ENCODE measurements at regions not wholly inside any gene's neighbourhood (a gene's known extent, or its start where the extent isn't known, plus 50 kb on each side); places are given as distances from the start of the nearest gene placed in this dataset.
A peak's percentile ranks its signal among the peaks of the same experiment; 100 is the strongest.
"Not testable (repeated sequence)": the region's sequence is repeated elsewhere in the genome, so short reads cannot be mapped to it uniquely, and the experiment has no call there.

DNA sequence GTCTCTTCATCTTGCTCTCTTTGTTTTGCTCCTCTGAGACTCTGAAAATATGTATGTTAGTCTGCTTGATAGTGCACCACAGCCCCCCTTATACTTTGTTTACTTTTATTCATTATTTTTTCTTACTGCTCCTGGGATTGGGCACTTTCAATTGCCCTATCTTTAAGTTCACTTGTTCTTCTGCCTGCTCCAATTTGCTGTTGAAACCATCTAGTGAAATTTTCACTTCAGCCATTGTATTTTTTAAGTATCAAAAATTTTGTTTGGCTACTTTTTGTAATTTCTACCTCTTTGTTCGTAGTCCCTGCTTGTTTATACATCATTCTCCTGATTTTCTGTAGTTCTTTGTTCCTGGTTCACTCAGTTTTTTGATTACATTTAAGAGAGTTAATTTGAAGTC is 223.3 kb downstream of the SLC38A4 start:
- H3K4me1 Mint-ChIP-seq, result peaks cover 5% of the 10 kb centered on the region
- no peak for DNase-seq
- peaks cover 54% of the 10 kb centered on the region for H3K36me3 Mint-ChIP-seq (ENCODE audit: low read depth)
- no peak overlapping the region for H3K4me3 Mint-ChIP-seq
- no peaks in the 10 kb centered on the region for H3K27me3 Mint-ChIP-seq
- no peak overlapping the region for H3K27ac Mint-ChIP-seq
- intact Hi-C loops (cut with micrococcal nuclease), result no loop called here
- peaks cover 34% of the 10 kb centered on the region for H3K9me3 Mint-ChIP-seq

DNA sequence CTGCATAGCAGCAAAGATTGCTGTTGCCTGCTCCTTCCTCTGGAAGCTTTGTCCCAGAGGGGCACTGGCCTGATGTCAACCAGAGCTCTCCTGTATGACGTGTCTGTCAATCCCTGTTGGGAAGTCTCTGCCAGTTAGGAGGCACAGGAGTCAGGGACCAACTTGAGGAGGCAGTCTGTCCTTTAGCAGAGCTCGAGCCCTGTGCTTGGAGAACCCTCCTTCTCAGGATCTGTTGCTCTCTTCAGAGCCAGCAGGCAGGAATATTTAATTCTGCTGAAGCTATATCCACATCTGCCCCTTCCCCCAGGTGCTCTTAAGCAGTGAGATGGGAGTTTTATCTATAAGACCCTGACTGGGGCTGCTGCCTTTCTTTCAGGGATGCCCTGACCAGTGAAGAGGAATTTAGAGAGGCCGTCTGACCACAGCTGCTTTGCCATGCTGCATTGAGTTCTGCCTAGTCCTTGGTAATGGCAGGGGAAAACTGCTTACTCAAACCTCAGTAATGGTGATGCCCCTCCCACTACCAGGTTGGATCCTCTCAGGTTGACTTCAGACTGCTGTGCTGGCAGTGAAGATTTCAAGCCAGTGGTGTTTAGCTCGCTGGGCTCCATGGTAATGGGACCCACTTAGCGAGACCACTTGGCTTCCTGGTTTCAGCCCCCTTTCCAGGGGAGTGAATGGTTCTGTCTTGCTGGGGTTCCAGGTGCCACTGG is 218.6 kb upstream of the SLC38A2 start:
- H3K4me1 Mint-ChIP-seq, result peaks cover 21% of the 10 kb centered on the region
- H3K36me3 Mint-ChIP-seq (ENCODE audit: low read depth), result peaks cover 29% of the 10 kb centered on the region
- no peak overlapping the region for H3K27ac Mint-ChIP-seq
- H3K27me3 Mint-ChIP-seq, result no peaks in the 10 kb centered on the region
- peaks cover 16% of the 10 kb centered on the region for H3K9me3 Mint-ChIP-seq
- intact Hi-C loops (cut with micrococcal nuclease), result no loop called here
- no peak for DNase-seq
- no peak overlapping the region for H3K4me3 Mint-ChIP-seq

DNA sequence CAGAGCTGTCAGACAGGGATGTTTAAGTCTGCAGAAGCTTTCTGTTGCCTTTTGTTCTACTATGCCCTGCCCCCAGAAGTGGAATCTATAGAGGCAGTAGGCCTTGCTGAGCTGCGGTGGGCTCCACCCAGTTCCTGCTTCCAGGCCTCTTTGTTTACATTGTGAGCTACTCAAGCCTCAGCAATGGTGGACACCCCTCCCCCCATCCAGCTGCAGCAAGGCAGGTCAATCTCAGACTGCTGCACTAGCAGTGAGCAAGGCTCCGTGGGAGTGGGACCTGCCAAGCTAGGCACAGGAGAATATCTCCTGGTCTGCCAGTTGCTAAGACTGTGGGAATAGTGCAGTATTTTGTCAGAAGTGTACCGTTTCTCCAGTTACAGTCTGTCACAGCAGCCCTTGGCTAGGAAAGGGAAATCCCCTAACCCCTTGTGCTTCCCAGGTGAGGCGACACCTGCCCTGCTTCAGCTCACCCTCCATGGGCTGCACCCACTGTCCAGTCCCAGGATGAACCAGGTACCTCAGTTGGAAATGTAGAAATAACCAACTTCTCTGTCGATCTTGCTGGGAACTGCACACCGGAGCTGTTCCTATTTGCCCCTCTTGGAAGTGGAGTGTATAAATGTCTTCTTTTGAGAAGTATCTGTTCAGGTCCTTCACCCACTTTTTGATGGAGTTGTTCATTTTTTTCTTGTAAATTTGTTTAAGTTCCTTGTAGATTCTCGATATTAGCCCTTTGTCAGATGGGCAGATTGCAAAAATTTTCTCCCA is 213.5 kb upstream of the SLC38A2 start:
- peak overlapping the region; percentile 43 for H3K27ac Mint-ChIP-seq

DNA sequence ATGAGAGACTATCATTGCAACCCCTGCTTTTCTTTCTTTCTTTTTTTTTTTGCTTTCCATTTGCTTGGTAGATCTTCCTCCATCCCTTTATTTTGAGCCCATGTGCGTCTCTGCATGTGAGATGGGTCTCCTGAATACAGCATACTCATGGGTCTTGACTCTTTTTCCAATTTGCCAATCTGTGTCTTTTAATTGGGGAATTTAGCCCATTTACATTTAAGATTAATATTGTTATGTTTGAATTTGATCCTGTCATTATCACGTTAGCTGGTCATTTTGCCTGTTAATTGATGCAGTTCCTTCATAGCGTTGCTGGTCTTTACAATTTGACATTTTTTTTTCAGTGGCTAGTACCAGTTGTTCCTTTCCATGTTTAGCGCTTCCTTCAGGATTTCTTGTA is 211.5 kb upstream of the SLC38A2 start:
- H3K27me3 Mint-ChIP-seq; H3K27ac Mint-ChIP-seq; intact Hi-C loops (cut with micrococcal nuclease); H3K4me3 Mint-ChIP-seq: not testable (repeated sequence)
- Mint-ChIP-seq H3K36me3 (ENCODE audit: low read depth) (peaks cover 59% of the 10 kb centered on the region), H3K4me1 (peaks cover 40% of the 10 kb centered on the region), H3K9me3 (peaks cover 32% of the 10 kb centered on the region)
- DNase-seq, result peak; percentile 21

More for the DNA sequence above, 213.5 kb upstream of the SLC38A2 start:
- Mint-ChIP-seq H3K36me3 (ENCODE audit: low read depth) (peaks cover 56% of the 10 kb centered on the region), H3K9me3 (peaks cover 31% of the 10 kb centered on the region), H3K4me3 (peak overlapping the region; percentile 41), H3K4me1 (peaks cover 43% of the 10 kb centered on the region), H3K27me3 (no peaks in the 10 kb centered on the region)
- DNase-seq, result peak; percentile 89
- intact Hi-C loops (cut with micrococcal nuclease), result no loop called here

DNA sequence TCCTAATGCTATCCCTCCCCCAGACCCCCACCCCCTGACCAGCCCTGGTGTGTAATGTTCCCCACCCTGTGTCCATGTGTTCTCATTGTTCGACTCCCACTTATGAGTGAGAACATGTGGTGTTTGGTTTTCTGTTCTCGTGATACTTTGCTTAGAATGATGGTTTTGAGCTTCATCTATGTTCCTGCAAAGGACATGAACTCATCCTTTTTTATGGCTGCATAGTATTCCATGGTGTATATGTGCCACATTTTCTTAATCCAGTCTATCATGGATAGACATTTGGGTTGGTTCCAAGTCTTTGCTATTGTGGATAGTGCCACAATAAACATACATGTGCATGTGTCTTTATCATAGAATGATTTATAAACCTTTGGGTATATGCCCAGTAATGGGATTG is 209.4 kb upstream of the SLC38A2 start:
- intact Hi-C loops (cut with micrococcal nuclease); H3K27me3 Mint-ChIP-seq; H3K4me3 Mint-ChIP-seq; H3K27ac Mint-ChIP-seq: not testable (repeated sequence)
- peak; percentile 4 for DNase-seq
- Mint-ChIP-seq H3K36me3 (ENCODE audit: low read depth) (peaks cover 56% of the 10 kb centered on the region), H3K4me1 (peaks cover 34% of the 10 kb centered on the region), H3K9me3 (peaks cover 39% of the 10 kb centered on the region)

DNA sequence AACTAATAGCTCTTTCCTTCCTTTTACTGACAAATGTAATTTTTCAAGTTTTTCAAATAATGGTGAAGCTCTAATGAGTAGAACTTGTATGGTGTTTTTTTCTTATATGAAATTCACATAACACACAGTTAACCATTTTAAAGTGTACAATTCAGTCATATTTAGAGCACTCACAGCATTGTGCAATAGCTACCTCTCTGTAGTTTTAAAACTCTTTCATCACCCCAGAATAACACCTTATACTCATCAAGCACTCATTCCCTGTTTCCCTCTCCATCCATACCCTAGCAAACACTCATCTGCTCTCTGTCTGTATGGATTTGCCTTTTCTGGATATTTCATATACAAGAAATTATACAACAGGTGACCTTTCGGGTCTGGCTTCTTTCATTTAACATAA is 207.9 kb upstream of the SLC38A2 start:
- peak; percentile 34 for DNase-seq
- intact Hi-C loops (cut with micrococcal nuclease), result no loop called here
- Mint-ChIP-seq H3K36me3 (ENCODE audit: low read depth) (peaks cover 50% of the 10 kb centered on the region), H3K4me3 (no peak overlapping the region), H3K27me3 (no peaks in the 10 kb centered on the region), H3K27ac (no peak overlapping the region), H3K4me1 (peaks cover 18% of the 10 kb centered on the region), H3K9me3 (peaks cover 41% of the 10 kb centered on the region)

DNA sequence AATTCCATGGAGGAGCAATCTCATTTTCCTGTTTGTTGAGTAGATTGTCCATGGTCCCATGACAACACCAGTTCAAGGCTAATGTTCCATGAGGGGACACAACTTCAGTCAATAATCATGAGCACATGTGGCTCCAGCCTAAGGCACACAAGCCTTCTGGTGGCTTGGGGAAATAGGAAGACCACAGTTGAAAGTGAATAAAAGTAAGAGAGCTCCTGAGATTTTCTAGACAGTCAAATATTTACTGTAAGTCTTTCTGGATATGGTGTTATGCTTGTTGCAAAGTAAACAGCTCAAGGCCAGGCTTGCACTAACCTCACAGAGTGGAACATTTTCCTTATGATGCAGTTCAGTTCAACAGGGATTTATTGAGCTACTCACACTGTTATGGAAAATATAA is 206.9 kb upstream of the SLC38A2 start:
- H3K27me3 Mint-ChIP-seq, result no peaks in the 10 kb centered on the region
- no peak overlapping the region for H3K4me3 Mint-ChIP-seq
- H3K4me1 Mint-ChIP-seq, result peaks cover 9% of the 10 kb centered on the region
- DNase-seq, result peak; percentile 34
- no peak overlapping the region for H3K27ac Mint-ChIP-seq
- H3K9me3 Mint-ChIP-seq, result peaks cover 34% of the 10 kb centered on the region
- H3K36me3 Mint-ChIP-seq (ENCODE audit: low read depth), result peaks cover 40% of the 10 kb centered on the region
- intact Hi-C loops (cut with micrococcal nuclease), result no loop called here

DNA sequence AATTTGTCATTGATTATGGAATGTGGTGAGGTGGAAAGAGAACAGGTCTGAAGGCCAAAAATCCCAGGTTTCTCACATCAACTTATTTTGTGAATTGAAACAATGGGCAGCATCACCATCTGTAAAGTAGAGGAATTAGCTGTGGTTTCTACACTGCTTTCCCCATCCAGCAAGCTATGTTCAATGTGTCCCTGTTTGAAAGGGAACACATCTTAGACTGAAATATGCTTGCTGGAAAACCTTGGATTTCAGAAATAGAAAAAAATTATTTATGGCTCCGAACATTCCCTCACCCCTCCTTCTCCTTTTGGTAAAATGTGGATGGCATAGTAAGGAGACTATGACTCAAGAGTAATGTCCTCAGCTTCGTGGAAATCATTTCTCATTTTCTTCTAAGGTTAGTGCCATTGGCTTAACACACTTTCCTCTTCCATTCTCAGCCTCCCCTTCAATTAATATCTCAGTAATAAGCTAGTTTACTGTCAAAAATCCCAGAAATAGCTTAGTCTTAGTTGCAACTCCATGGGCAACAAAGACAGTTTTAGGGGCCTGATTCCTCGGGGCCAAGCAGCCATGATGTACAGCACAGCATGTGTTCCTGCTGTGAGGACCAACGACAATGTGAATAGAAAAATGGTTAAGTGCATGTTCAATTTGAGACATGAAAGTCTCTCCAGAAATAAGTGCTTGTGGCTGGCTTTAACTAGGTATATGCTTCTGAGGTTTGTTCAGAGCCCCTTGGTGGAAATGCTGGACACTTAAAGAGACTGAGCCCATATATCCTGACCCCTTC is 205.8 kb upstream of the SLC38A2 start:
- H3K27me3 Mint-ChIP-seq, result no peaks in the 10 kb centered on the region
- peaks cover 7% of the 10 kb centered on the region for H3K4me1 Mint-ChIP-seq
- H3K4me3 Mint-ChIP-seq, result no peak overlapping the region
- H3K9me3 Mint-ChIP-seq, result peaks cover 26% of the 10 kb centered on the region
- peak; percentile 34 for DNase-seq
- H3K36me3 Mint-ChIP-seq (ENCODE audit: low read depth), result peaks cover 32% of the 10 kb centered on the region
- intact Hi-C loops (cut with micrococcal nuclease), result no loop called here
- H3K27ac Mint-ChIP-seq, result no peak overlapping the region

DNA sequence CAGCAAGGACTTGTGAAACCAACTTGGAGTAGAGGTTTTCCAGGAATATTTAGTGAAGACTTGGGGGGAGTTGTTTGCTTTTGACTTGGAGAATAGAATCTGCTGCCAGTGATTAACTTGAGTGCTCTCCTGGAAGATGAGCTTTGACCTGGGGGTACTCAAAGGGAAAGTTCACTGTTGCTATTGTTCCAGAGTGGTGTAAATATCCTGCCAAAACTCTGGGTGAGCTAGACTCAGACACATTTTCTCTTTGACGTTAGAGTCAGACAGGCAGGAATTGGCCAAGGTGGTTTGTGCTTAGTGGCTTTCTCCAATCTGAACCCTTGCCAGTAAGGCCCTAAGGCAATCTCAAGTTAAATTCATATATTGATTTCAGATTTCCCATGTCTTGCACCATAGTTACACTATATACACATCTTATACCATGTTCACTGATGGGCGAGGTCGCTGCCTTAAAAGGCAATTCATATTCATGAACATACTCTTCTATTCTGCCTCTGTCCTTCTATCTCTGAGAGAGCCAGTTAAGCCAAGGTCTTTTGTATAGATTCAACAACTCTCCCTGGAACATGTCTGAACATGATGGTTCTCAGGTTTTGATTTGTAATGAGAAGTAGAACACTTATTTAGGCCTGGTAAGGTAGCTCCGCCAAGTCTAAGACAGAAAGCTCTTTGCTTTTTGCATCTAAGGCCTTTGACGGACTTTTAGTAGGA is 204.6 kb upstream of the SLC38A2 start:
- peaks cover 25% of the 10 kb centered on the region for H3K36me3 Mint-ChIP-seq (ENCODE audit: low read depth)
- intact Hi-C loops (cut with micrococcal nuclease), result no loop called here

DNA sequence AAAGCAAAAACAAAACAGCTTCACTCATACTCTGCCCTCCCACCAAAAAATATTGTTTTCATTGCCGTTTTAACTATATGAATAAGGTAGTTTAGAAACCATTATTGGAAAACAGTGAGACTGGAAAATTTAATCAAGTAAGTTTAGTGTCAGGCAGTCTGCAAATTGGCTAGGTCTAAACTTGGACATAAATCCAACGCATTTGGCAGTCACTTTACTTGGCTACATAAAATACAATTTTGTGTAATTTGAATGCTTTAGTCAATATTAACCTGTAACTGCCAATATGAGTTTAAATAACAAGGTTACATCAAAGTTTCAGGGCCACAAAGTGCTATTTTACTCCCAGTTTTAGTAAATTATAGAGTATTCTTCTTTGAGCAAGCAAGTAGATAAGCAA is 202.3 kb upstream of the SLC38A2 start:
- no peak overlapping the region for H3K4me3 Mint-ChIP-seq
- peaks cover 19% of the 10 kb centered on the region for H3K36me3 Mint-ChIP-seq (ENCODE audit: low read depth)
- intact Hi-C loops (cut with micrococcal nuclease), result no loop called here
- peaks cover 4% of the 10 kb centered on the region for H3K4me1 Mint-ChIP-seq
- no peak overlapping the region for H3K27ac Mint-ChIP-seq
- peaks cover 16% of the 10 kb centered on the region for H3K9me3 Mint-ChIP-seq
- no peaks in the 10 kb centered on the region for H3K27me3 Mint-ChIP-seq
- peak; percentile 2 for DNase-seq

More for the DNA sequence above, 204.6 kb upstream of the SLC38A2 start:
- H3K9me3 Mint-ChIP-seq, result peaks cover 21% of the 10 kb centered on the region
- peak; percentile 23 for DNase-seq
- peaks cover 3% of the 10 kb centered on the region for H3K4me1 Mint-ChIP-seq
- H3K27ac Mint-ChIP-seq, result no peak overlapping the region
- H3K4me3 Mint-ChIP-seq, result no peak overlapping the region
- no peaks in the 10 kb centered on the region for H3K27me3 Mint-ChIP-seq

DNA sequence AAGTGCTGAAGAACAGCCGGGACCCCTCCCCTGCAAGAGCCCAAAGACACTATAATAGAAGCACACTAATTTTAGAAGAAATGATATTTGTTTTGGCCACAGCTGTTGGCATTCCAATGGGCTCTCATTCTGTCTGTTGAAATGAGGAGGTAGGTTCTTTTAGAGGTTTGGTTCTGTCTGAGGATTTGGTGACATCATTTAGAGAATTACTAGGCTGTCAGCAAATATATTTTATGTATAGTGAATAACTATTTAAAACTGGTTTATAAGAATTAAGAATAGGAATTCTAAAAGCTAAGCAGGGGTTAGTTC is 200.7 kb upstream of the SLC38A2 start:
- Mint-ChIP-seq H3K36me3 (ENCODE audit: low read depth) (peaks cover 26% of the 10 kb centered on the region), H3K9me3 (peaks cover 19% of the 10 kb centered on the region), H3K4me3 (no peak overlapping the region), H3K27ac (no peak overlapping the region), H3K4me1 (peaks cover 4% of the 10 kb centered on the region), H3K27me3 (no peaks in the 10 kb centered on the region)
- DNase-seq, result no peak
- intact Hi-C loops (cut with micrococcal nuclease), result no loop called here

DNA sequence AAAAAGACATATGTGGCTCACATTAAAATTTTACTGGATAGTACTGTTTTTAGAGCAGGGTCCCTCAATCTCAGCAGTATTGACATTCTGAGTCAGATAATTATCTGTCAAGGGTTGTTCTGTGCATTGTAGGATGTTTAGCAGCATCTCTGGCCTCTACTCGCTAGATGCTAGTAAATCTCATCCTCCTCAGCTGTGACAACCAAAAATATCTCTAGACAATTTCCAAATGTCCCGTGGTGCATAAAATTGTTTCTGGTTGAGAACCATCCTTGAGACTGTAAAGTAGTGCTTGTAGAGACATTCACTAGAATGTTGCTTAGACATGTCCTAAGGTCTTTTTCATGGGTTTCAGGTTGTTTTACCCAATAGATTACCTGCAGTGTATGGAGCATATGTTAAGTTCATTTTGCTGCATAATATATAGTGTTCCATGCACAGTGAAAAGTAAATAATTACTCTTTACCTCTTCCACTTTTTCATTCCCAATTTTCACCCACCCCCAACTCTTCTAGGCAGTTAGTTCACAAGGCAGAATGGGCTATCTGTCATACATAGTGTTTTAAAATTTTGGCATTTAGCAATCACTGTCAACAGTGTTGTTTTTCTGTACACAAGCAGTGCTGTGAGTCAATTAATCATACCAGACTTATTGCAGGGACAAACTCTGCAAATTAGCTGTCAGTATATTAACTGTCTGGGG is 200.2 kb upstream of the SLC38A2 start:
- Mint-ChIP-seq H3K27me3 (no peaks in the 10 kb centered on the region), H3K4me1 (peaks cover 4% of the 10 kb centered on the region), H3K27ac (no peak overlapping the region), H3K9me3 (peaks cover 19% of the 10 kb centered on the region), H3K36me3 (ENCODE audit: low read depth) (peaks cover 30% of the 10 kb centered on the region), H3K4me3 (no peak overlapping the region)
- intact Hi-C loops (cut with micrococcal nuclease), result no loop called here
- peak; percentile 40 for DNase-seq

DNA sequence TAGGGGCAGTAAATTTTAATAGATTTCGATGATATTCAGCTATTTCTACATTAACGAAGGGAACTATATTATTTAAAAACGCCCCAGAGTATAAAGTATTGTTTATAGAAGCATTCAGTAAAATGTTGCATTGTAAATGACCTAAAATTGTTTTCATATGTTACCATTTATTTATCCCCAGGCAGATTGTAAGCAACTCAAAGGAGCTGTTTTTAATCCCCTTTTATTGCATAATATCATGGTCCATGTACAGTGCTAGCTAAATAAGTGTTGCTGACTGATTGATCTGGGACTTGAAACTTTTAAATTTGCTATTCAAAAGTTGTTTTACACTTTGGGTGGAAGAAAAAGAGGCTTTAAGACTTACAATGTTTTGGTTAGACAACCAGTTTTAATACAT is 199.0 kb upstream of the SLC38A2 start:
- Mint-ChIP-seq H3K27ac (no peak overlapping the region), H3K27me3 (no peaks in the 10 kb centered on the region), H3K4me1 (peaks cover 4% of the 10 kb centered on the region), H3K4me3 (no peak overlapping the region), H3K9me3 (peaks cover 17% of the 10 kb centered on the region), H3K36me3 (ENCODE audit: low read depth) (peaks cover 36% of the 10 kb centered on the region)
- DNase-seq, result peak; percentile 2
- intact Hi-C loops (cut with micrococcal nuclease), result no loop called here

Measured in activated CD4-positive, alpha-beta T cell treated with anti-CD3 and anti-CD28 coated beads, Interleukin-2, amount 10 ng/mL, durations not matched to agents 24 days and 14 days (primary cell).